GM18502 (cell line): ENCODE measurements at regions not wholly inside any gene's neighbourhood (a gene's known extent, or its start where the extent isn't known, plus 50 kb on each side); places are given as distances from the start of the nearest gene placed in this dataset.

Source experiments
- ATAC-seq: cut with Tn5 transposase; IDR thresholded peaks from one replicate; pipeline ENCODE4 v1.9.1; 2021; ENCODE audit warnings: mild to moderate bottlenecking; ENCODE audit not compliant: unreplicated experiment, poor library complexity

DNA sequence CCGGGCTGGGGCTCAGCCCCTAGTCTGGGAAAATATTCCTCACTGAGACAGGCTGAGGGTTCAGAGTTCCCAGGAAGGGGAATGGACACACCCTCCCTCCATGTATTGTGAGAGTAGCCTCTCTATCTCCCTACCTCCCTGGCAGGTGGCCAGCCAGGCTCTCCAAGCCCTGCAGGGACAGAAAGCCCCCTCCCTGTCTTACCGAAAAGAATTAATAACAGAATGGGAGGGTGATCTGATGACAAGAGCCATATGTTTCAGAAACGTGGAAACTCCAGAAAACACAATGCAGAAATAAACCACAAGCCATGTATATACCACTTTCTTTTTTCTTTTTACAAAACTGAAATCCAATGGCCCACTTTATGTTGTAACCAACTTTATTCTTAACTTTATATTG is 140.0 kb downstream of the CHST1 start:
- no peak for ATAC-seq

DNA sequence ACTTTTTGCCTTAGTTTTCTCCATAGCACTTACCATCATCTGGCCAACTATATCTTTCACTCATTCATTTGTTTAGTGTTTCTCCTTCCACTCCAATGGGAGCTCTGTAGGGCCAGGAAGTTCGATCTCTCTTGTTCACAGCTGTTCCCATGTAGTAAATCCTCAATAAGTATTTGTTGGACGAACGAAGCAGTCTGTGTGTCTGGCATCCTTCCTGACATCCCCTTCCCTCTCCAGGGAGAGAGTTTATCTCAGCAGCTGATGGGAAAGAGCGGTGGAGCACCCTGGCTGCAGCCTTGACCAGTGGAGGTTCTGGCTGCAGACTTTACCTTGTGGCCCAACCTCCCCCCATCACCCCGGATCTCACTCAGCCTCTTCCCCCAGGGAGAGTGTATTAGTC is 141.7 kb downstream of the CHST1 start:
- ATAC-seq: no peak

DNA sequence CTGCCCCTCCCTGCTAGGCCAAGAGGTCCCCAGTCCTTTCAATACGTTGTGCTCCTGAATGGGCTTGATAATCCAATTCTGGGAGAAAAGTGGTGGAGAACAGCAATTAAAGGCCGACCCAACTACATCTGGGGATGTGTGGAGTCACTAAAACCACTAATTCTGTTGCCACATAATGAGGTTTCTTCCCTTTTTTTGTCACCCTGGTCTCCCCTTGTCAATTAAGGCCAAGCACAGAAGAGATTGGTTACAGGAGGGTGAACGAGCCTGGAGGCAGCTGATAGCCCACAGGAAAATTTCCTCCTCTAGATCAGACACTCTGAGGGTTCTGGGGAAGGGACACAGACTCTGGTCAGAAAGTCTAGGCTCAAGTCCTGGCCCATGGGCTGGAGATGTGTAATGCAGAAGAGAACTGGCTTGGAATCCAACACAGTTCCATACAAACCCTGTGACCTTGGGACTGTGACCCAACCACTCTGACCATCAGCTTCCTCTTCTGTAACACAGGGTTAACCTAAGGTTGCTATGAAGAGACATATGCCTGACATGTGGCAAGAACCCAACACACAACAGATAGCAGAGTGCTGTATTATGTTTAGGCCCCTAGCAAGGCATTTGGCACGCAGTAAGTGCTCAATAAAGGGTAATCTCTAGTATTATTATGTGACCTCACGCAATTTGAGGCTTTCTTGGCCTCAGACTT is 146.4 kb downstream of the CHST1 start:
- ATAC-seq: no peak

DNA sequence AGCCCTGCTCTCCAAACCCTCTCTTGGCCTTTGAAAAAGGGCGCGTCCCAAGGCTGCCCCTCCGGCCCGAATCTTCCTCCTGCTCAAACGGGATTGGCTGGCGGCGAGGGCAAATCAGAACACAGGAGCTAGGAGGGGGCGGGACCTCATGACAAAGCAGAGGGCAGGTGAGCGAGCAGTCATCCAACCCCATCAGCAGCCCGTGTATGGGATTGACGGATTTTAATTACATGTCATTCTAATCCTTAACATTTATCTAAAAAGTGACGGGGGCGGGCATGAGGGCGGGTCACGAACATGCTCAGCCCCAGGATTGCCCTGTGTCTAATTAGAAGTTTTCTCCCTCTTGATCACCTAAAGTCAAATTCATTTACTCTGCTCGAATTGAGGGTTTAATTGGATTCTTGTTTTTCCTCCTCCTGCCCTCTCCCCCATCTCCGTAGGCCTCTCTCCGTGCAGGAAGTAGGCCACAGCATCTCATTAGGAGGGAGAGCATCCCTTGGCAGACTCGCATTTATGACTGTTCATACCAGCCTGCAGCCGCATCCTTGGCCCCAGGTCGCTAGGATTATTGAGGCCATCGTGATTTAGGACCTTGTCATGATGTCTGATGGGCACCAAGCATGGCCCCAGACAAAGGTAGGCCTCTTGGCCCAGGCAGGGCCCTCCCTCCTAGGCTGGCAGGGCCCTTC is 147.1 kb downstream of the CHST1 start:
- no peak for ATAC-seq

DNA sequence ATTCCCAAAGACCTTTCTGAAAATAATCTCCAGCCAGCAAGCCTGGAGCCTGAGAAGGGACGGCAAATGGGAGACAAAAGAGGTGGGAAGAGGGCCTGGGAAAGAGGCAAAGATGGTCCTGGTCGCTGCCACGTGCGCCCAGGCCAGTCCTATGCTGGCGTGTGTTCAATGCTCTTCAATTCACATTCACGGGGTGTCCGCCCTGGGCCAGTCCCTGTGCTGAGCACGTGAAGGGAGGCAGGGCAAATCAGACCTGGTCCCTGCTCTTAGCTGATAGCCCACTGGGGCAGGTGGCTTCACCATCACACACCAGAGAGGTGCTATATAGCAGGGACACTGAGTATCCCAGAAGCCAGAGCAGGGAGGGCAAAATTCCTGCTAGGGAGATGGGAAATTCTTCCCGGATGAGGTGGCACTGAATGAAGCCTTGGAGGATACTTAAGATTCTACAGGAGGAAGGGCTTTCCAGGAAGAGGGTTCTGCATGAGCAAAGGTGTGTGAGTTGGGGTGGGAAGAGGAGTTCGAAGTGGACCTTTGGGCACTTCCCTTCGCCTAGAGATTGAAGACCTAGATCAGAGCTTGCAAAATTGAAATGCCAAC is 148.2 kb downstream of the CHST1 start:
- ATAC-seq: no peak

DNA sequence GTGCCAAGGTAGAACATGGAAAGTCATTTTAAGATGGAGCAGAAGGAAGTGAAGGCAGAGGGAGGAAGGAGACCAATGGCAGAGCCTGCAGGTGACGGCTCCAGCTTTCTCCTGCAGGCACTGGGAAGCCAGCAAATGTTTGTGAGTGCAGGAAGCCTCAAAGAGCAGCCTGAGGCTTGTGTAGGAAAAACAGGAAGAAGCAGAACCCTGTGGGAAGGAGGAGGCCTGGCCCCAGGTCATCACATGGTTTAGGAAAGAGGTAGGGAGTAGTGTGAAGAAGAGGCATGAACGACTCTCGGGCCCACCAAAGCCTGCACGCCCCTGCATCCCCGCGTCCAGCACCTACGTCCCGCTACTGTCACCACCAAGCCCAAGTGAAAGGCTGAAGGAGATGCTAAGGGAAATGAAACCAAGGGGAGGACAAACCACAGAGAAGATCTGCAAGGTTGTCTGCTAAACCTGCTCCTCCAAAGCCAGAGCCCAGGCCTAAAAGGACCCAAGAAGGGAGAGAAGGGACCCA is 151.5 kb downstream of the CHST1 start:
- ATAC-seq: no peak

DNA sequence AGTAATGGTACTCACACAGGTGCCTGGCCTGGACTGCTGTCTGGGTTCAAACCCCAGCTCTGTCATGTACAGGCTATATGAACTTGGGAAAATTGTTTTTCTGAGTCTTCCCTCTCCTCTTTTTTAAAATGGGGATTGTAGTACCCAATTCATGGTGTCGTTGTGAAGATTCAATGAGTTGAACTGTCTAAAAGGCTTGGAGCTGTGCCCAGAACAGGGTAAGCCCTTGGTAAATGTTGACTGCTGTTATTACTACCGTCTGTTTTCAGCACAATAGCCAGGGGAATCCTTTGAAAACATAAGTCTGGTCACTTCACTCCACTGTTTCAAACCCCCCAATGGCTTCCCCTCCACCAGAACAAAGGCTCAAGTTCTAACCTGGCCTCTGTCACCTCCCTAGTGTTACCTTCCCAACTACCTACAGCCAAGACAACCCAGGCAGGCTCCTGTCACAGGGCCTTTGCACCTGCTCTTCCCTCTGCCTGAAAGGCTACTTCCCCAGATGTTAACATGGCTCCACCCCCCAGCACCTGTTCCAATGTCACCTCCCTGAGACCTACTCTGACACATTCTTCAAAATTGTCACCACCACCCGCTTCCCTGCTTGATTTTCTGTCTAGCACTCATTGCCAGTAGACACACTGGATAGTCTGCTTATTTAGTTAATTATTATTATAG is 152.8 kb downstream of the CHST1 start:
- ATAC-seq: no peak

DNA sequence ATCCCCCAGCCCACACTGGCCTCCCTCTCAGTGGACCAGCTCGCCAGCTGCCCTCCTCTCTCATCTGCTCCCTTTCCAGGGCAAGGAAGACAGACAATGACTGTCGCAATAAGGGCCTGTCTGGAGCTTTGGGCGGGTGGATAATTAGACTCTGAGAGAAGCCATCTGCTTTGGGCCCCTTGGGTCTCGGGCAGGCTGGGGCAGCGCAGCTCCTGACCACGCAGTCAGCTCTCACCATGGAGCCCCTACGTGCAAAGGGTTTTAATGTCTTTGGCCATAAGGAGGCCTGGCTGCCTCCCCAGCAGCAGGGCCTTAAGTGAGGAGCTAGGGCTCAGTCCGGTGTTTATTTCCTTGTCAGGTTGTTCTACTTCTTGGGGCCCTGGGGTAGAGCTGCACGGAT is 153.9 kb downstream of the CHST1 start:
- ATAC-seq: no peak

DNA sequence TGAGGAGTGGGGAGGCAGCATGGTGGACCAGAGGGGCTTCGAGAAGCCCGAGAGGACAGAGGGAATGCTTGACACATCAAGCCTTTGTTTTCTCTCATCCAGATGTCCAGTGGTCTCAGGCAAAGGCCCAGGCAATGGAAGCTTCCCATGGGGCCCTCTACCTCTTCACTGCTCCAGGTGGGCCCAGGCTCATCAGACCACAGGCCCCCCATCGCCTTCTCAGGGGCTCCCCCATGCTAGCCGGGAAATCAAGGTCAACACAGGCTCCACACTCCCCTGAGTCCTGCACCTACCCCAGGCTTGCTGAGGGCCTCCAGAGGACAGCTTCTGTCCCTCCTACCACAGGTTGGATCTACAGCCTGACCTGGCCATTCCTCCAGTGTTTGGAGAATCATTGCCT is 157.5 kb downstream of the CHST1 start:
- ATAC-seq: no peak

DNA sequence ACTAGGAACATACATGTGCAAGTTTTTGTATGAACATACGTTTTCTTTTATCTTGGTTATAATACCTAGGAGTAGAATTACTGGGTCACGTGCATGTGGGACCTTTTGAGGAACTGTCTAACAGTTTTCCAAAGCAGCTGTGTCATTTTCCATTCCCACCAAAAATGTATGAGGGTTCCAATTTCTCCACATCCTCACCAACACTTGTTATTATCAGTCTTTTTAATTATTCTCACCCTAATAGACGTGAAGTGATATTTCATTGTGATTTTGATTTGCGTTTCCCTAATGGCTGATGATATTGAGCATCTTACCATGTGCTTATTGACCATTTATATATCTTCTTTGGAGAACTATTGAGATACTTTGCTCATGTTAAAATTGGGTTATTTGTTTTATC is 162.1 kb downstream of the CHST1 start:
- ATAC-seq: no peak

DNA sequence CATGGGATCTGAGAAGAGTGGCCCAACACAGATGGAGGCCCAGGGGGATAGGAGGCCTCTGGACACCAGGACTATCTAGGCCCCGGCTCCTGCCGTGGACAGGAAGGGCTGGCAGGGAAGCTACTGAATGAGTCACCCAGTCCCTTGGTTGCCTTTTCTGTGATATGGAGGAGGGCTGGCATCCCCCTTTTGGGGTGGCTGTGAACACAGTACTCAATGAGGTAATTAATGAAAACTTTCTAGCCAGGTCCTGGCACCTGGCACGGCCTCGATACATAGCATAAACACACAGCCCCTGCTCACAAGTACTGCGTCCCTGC is 163.2 kb downstream of the CHST1 start:
- no peak for ATAC-seq

DNA sequence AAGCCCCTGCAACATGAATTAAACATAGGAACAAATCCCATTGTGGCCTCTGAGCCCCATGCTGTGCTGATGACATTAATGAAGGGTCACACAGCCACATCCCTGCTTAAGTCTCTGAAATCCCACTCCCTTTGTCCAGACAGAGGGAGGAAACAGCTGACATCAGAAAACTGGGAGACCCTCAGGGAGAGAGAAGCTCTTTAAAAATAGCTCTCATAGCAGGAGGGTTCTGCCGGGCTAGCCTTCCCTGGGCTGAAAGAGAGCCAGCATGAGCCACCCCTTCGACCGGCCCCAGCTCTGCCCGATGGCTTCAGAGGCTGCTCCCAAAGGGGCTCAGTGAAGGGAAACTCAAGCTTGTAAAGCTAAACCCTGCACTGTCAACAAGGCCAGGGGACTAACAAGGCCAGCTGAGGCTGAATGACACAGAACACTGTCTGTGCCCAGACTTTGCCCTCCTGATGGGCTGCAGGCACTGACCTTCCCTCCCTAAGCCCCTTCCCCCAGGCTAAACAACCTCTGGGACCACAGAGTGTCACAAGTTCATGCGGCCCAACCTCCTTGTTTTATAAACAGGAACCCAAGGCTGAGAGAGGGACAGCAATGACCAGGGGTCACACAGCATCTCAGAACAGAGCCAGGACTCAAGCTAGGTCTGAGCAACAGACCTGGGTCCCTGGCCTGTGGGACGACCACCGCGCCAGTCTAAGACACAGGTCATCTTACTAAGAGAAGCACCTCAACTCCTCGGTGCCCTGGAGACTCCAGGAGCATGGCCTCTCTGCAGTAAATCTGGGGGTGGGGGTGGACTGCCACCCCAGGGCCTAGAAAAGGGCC is 163.8 kb downstream of the CHST1 start:
- no peak for ATAC-seq

DNA sequence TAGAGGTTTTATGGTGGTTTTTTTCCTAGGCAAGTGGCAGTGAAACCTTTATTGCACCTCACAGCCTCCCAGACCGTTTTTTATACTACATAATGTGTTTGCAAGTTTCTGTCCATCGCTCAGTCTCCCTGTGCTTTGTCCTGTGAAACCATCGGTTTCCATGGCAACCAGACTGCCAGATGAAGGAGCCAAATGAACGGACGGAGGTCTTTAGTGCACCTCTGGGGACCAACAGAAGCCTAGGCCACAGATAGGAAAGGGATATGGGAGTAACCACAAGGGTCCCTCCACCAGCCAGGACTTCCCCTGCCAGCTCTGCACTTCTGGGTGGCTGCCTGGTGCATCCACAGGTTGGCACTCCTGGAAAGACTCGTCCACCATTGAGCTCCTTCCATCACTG is 165.0 kb downstream of the CHST1 start:
- no peak for ATAC-seq

DNA sequence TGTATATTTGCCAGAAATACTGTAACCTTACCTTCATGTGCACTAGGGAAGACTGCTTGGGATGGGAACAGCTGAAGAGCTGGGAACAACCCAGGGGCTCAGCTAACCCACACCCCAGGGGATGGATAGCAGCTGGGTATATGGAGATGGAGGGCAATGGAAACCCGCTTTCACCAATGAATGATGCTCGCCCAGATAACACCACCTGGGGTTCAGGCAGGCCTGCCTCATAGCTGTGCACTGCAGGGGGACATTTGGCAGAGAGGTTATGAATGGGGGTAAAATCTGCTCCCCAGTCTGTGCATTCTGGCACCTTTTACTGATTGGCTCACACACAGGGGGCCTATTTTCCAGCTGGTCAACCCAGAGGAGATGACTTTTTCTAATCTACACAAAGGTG is 170.7 kb downstream of the CHST1 start:
- no peak for ATAC-seq

DNA sequence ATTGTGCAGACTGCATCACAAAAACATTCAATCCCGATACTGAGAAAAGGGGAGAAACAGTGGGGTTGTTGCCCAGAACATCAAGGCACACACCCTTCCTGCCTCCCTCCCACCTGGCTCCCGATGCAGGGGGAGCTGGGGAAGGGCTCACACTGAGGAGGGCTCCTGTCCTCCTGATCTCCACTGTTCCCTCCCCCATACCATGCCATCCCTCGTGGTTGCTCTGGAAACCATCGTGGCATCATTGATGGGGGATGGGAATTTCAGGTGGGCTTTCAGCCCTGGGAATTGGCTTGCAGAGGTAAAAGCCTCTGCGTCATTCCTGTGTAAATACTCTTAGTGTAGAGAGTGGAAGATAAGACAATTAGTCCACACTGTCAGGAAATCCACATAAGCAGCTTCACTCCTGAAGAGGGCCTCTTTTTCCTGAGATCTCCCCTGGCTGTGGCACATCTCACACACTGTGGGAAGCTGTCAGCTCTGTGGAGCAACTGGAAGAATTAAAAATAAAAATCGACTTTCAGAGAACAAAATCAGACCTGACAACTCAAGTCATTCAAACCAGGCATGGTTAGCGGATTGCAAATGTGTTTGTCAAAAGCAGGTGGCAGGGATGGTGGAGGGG is 176.0 kb downstream of the CHST1 start:
- no peak for ATAC-seq

DNA sequence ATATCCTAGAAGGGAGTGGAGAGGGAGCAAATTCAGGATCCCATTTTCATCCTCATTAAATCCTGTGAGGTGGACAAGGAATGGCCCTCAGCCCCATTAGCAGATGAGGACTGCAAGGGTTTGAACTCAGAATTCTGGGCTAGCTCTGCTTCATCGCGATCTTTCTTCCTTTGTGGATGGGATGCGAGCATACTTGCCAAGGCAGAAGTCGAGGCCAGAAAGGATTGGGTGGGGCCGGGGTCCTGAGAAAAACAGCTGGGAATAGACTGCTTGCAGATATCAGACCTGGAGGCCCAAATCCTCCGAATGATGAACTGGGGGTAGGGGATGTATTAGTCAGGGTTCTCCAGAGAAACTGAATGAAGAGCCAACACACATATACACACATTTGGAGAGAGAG is 179.0 kb downstream of the CHST1 start:
- no peak for ATAC-seq

DNA sequence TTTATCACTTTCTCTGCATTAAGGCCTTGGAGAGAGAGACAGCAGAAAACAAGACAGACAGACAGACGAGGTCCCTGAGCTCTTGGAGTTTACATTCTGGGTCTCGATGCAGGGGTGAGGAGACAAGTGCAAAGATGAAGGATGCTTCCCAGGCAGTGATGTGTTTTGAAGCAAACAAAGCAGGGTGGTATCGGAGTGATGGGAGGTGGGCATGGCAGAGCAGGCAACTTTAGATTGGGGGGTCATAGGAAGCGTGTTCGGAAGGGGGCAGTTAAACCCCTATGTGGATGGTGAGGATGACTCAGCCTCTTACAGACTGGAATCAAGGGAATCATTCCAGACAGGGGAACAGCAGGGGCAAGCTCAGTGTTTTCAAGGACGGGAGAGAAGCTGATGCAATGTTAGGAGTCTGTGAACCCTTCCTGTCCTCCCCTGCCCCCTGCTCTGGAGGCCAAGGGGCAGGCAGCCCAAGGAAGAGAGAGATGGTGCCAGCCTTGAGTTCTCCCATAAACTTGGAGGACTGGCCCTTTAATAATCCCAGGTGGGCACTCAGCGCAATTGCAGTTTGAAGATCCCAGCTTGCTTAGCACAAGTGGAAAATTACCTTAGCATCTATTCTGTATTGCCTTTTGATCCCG is 180.2 kb downstream of the CHST1 start:
- no peak for ATAC-seq

DNA sequence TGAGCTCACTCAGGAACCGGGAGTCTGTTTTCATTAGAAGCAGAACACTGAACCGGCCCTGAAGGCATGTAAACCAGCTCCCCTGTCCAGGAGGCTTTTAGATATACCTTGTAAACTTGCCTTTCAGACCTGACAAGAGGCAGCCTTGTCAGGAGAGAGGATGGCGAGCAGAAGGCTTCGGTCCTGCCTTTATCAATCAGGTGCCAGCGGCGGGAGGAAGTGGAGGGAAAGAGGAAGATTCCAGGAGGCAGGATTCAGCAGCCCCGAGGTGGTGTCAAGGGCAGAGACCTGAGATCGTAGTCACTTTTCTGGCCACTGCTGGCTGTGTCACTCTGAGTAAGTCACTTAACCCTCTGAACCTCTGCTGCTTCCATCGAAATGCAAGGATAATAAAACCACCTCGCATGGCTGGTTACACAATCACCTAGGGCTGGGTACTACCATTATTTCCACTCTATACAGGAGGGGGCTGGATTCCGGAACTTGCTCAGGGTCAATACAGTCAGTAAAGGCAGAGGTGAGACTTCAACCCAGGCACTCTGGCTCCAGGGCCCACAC is 181.0 kb downstream of the CHST1 start:
- no peak for ATAC-seq

DNA sequence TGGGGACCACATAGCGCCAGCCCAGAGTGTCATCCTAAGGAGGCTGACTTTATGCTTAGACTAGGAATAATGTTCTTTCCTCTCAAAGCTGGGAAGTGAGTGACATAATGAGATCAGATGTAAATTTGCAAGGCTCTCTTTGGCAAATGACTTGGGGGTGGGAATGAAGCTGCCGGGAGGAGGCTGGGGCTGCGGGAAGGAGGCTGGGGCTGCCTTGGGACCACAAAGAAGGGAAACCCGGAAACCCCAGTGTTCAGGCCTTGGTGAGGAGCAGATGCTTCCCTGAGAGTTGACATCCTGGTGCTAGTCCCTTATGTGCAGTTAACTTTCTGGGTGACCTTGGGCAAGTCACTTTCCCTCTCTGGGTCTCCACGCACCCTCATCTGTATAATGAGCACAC is 182.0 kb downstream of the CHST1 start:
- ATAC-seq: no peak
